ENCODE measurements at regions not wholly inside any gene's neighbourhood (a gene's known extent, or its start where the extent isn't known, plus 50 kb on each side); places are given as distances from the start of the nearest gene placed in this dataset.

GRCh38 chr1:78755986-78756385, 106.4 kb downstream of the IFI44 start:
- CTCF ChIA-PET: no interaction called here
- Histone ChIP-seq H3K27ac (ENCODE audit: insufficient read depth in 1 of 2, low read depth in 1 of 2, low read length in 2 of 2, poor library complexity in 1 of 2, severe bottlenecking in 2 of 2) (no peak overlapping the region), H3K36me3 (ENCODE audit: control insufficient read depth in 4 of 4, insufficient read depth in 4 of 4, low read length in 3 of 4) (no peaks in the 10 kb centered on the region), H3K4me1 (ENCODE audit: control extremely low read depth in 1 of 4, control insufficient read depth in 4 of 4, insufficient read depth in 4 of 4, low read length in 3 of 4) (no peaks in the 10 kb centered on the region), H3K27me3 (replicated peaks in 2 of 5; ENCODE audit: control insufficient read depth in 4 of 5, insufficient read depth in 5 of 5, low read length in 4 of 5) (no peaks in the 10 kb centered on the region), H3K9me3 (ENCODE audit: control extremely low read depth in 1 of 5, control insufficient read depth in 4 of 5, insufficient read depth in 2 of 5, low read depth in 1 of 5, low read length in 4 of 5) (peaks cover 0 to 1% (median 0%) of the 10 kb centered on the region in 5 experiments), H3K4me3 (ENCODE audit: control insufficient read depth in 1 of 7, extremely low read depth in 1 of 7, insufficient read depth in 4 of 7, low read depth in 2 of 7, low read length in 6 of 7) (no peak overlapping the region)
- POLR2A ChIA-PET: no interaction called here
- DNase-seq: no peak

GRCh38 chr1:78758506-78758905, 108.9 kb downstream of the IFI44 start:
- Histone ChIP-seq H3K27ac (ENCODE audit: insufficient read depth in 1 of 2, low read depth in 1 of 2, low read length in 2 of 2, poor library complexity in 1 of 2, severe bottlenecking in 2 of 2) (no peak overlapping the region), H3K36me3 (ENCODE audit: control insufficient read depth in 4 of 4, insufficient read depth in 4 of 4, low read length in 3 of 4) (no peaks in the 10 kb centered on the region), H3K27me3 (replicated peaks in 2 of 5; ENCODE audit: control insufficient read depth in 4 of 5, insufficient read depth in 5 of 5, low read length in 4 of 5) (no peaks in the 10 kb centered on the region), H3K4me3 (ENCODE audit: control insufficient read depth in 1 of 7, extremely low read depth in 1 of 7, insufficient read depth in 4 of 7, low read depth in 2 of 7, low read length in 6 of 7) (no peak overlapping the region), H3K4me1 (ENCODE audit: control extremely low read depth in 1 of 4, control insufficient read depth in 4 of 4, insufficient read depth in 4 of 4, low read length in 3 of 4) (no peaks in the 10 kb centered on the region), H3K9me3 (ENCODE audit: control extremely low read depth in 1 of 5, control insufficient read depth in 4 of 5, insufficient read depth in 2 of 5, low read depth in 1 of 5, low read length in 4 of 5) (peaks cover 0 to 1% (median 0%) of the 10 kb centered on the region in 5 experiments)
- WGBS (ENCODE audit: insufficient coverage): 100% methylated on average over 1 of the region's 4 CpGs
- ChIA-PET CTCF (no interaction called here), POLR2A (no interaction called here)
- DNase-seq: no peak

GRCh38 chr1:78759881-78760280, 110.2 kb downstream of the IFI44 start:
- POLR2A ChIA-PET: no interaction called here

DNA sequence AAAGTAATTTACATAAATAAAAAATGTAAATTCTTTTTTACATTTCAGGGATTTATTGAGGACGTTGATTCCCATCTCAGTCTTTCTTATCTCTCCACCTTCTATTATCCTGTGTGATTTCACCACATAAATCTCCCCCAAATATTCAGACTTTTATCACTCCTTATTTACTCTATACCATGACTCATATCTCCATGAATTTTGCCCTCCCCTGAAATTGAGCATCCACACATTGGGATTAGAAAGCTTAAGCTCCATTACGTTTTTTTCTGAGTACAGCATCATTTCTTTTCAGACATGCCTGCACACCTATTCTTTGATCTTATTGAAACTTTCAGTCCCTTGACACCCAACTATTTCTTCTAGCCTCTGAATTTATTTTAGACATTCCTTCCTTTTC, 111.2 kb downstream of the IFI44 start:
- Histone ChIP-seq H3K36me3 (ENCODE audit: control insufficient read depth in 4 of 4, insufficient read depth in 4 of 4, low read length in 3 of 4) (no peaks in the 10 kb centered on the region), H3K27ac (ENCODE audit: insufficient read depth in 1 of 2, low read depth in 1 of 2, low read length in 2 of 2, poor library complexity in 1 of 2, severe bottlenecking in 2 of 2) (no peak overlapping the region), H3K4me3 (ENCODE audit: control insufficient read depth in 1 of 7, extremely low read depth in 1 of 7, insufficient read depth in 4 of 7, low read depth in 2 of 7, low read length in 6 of 7) (no peak overlapping the region), H3K4me1 (ENCODE audit: control extremely low read depth in 1 of 4, control insufficient read depth in 4 of 4, insufficient read depth in 4 of 4, low read length in 3 of 4) (no peaks in the 10 kb centered on the region), H3K27me3 (replicated peaks in 2 of 5; ENCODE audit: control insufficient read depth in 4 of 5, insufficient read depth in 5 of 5, low read length in 4 of 5) (no peaks in the 10 kb centered on the region), H3K9me3 (ENCODE audit: control extremely low read depth in 1 of 5, control insufficient read depth in 4 of 5, insufficient read depth in 2 of 5, low read depth in 1 of 5, low read length in 4 of 5) (peaks cover 0 to 3% (median 0%) of the 10 kb centered on the region in 5 experiments)
- WGBS (ENCODE audit: insufficient coverage): 89% methylated on average over 2 of the region's 2 CpGs
- DNase-seq: no peak
- ChIA-PET CTCF (no interaction called here), POLR2A (no interaction called here)

More at GRCh38 chr1:78759881-78760280, 110.2 kb downstream of the IFI44 start:
- Histone ChIP-seq H3K4me3 (ENCODE audit: control insufficient read depth in 1 of 7, extremely low read depth in 1 of 7, insufficient read depth in 4 of 7, low read depth in 2 of 7, low read length in 6 of 7) (no peak overlapping the region), H3K27ac (ENCODE audit: insufficient read depth in 1 of 2, low read depth in 1 of 2, low read length in 2 of 2, poor library complexity in 1 of 2, severe bottlenecking in 2 of 2) (no peak overlapping the region), H3K4me1 (ENCODE audit: control extremely low read depth in 1 of 4, control insufficient read depth in 4 of 4, insufficient read depth in 4 of 4, low read length in 3 of 4) (no peaks in the 10 kb centered on the region), H3K36me3 (ENCODE audit: control insufficient read depth in 4 of 4, insufficient read depth in 4 of 4, low read length in 3 of 4) (no peaks in the 10 kb centered on the region), H3K27me3 (replicated peaks in 2 of 5; ENCODE audit: control insufficient read depth in 4 of 5, insufficient read depth in 5 of 5, low read length in 4 of 5) (no peaks in the 10 kb centered on the region), H3K9me3 (ENCODE audit: control extremely low read depth in 1 of 5, control insufficient read depth in 4 of 5, insufficient read depth in 2 of 5, low read depth in 1 of 5, low read length in 4 of 5) (peaks cover 0 to 1% (median 0%) of the 10 kb centered on the region in 5 experiments)
- CTCF ChIA-PET: no interaction called here
- WGBS (ENCODE audit: insufficient coverage): no CpG with 5 or more reads among the region's 3 CpGs
- DNase-seq: no peak

- no peak overlapping the region for H3K27ac ChIP-seq (ENCODE audit: insufficient read depth in 1 of 2, low read depth in 1 of 2, low read length in 2 of 2, poor library complexity in 1 of 2, severe bottlenecking in 2 of 2)
- H3K4me3 ChIP-seq (ENCODE audit: control insufficient read depth in 1 of 7, extremely low read depth in 1 of 7, insufficient read depth in 4 of 7, low read depth in 2 of 7, low read length in 6 of 7): no peak overlapping the region
- no peaks in the 10 kb centered on the region for H3K4me1 ChIP-seq (ENCODE audit: control extremely low read depth in 1 of 4, control insufficient read depth in 4 of 4, insufficient read depth in 4 of 4, low read length in 3 of 4)
- WGBS (ENCODE audit: insufficient coverage): no CpG with 5 or more reads among the region's 4 CpGs
- H3K36me3 ChIP-seq (ENCODE audit: control insufficient read depth in 4 of 4, insufficient read depth in 4 of 4, low read length in 3 of 4): no peaks in the 10 kb centered on the region
- ChIA-PET CTCF (no interaction called here), POLR2A (no interaction called here)
- H3K9me3 ChIP-seq (ENCODE audit: control extremely low read depth in 1 of 5, control insufficient read depth in 4 of 5, insufficient read depth in 2 of 5, low read depth in 1 of 5, low read length in 4 of 5): peaks cover 0 to 6% (median 0%) of the 10 kb centered on the region in 5 experiments
- no peak for DNase-seq
- H3K27me3 ChIP-seq (replicated peaks in 2 of 5; ENCODE audit: control insufficient read depth in 4 of 5, insufficient read depth in 5 of 5, low read length in 4 of 5): no peaks in the 10 kb centered on the region
Observed at GRCh38 chr1:78762113-78762512, 112.5 kb downstream of the IFI44 start.

GRCh38 chr1:78765489-78765888, 115.9 kb downstream of the IFI44 start:
- no peaks in the 10 kb centered on the region for H3K4me1 ChIP-seq (ENCODE audit: control extremely low read depth in 1 of 4, control insufficient read depth in 4 of 4, insufficient read depth in 4 of 4, low read length in 3 of 4)
- no peak overlapping the region for H3K27ac ChIP-seq (ENCODE audit: insufficient read depth in 1 of 2, low read depth in 1 of 2, low read length in 2 of 2, poor library complexity in 1 of 2, severe bottlenecking in 2 of 2)
- H3K9me3 ChIP-seq (ENCODE audit: control extremely low read depth in 1 of 5, control insufficient read depth in 4 of 5, insufficient read depth in 2 of 5, low read depth in 1 of 5, low read length in 4 of 5): peaks cover 0 to 6% (median 1%) of the 10 kb centered on the region in 5 experiments
- ChIA-PET CTCF (no interaction called here), POLR2A (no interaction called here)
- WGBS (ENCODE audit: insufficient coverage): 86% methylated on average over 1 of the region's 3 CpGs
- no peak overlapping the region for H3K4me3 ChIP-seq (ENCODE audit: control insufficient read depth in 1 of 7, extremely low read depth in 1 of 7, insufficient read depth in 4 of 7, low read depth in 2 of 7, low read length in 6 of 7)
- DNase-seq: no peak
- no peaks in the 10 kb centered on the region for H3K27me3 ChIP-seq (replicated peaks in 2 of 5; ENCODE audit: control insufficient read depth in 4 of 5, insufficient read depth in 5 of 5, low read length in 4 of 5)
- no peaks in the 10 kb centered on the region for H3K36me3 ChIP-seq (ENCODE audit: control insufficient read depth in 4 of 4, insufficient read depth in 4 of 4, low read length in 3 of 4)

DNA sequence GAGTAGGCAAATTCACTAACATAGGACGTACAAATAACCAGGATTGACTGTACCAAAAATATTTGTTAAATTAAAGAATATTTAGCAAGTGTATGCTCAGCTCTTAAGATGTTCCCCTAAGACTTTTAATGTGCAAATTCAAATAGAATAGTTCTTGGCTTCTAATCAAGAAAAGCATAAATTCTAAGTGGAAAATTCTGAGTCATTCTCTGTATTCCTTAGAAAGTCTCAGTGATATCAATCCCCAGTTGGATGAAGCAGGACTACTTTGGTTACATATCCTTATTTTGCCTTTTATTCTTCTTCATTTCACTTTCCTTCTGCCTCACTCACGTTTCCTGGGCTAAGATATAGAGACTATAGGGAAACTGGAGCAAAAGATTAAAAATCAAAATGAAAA, 130.2 kb downstream of the IFI44 start:
- CTCF ChIA-PET: no interaction called here
- WGBS (ENCODE audit: insufficient coverage): no CpG with 5 or more reads among the region's 2 CpGs

More for the DNA sequence above, 130.2 kb downstream of the IFI44 start:
- no peak for DNase-seq
- H3K9me3 ChIP-seq (ENCODE audit: control extremely low read depth in 1 of 5, control insufficient read depth in 4 of 5, insufficient read depth in 2 of 5, low read depth in 1 of 5, low read length in 4 of 5): no peaks in the 10 kb centered on the region
- POLR2A ChIA-PET: no interaction called here
- H3K4me3 ChIP-seq (ENCODE audit: control insufficient read depth in 1 of 7, extremely low read depth in 1 of 7, insufficient read depth in 4 of 7, low read depth in 2 of 7, low read length in 6 of 7): no peak overlapping the region
- no peaks in the 10 kb centered on the region for H3K4me1 ChIP-seq (ENCODE audit: control extremely low read depth in 1 of 4, control insufficient read depth in 4 of 4, insufficient read depth in 4 of 4, low read length in 3 of 4)
- H3K36me3 ChIP-seq (ENCODE audit: control insufficient read depth in 4 of 4, insufficient read depth in 4 of 4, low read length in 3 of 4): no peaks in the 10 kb centered on the region
- H3K27me3 ChIP-seq (replicated peaks in 2 of 5; ENCODE audit: control insufficient read depth in 4 of 5, insufficient read depth in 5 of 5, low read length in 4 of 5): no peaks in the 10 kb centered on the region
- no peak overlapping the region for H3K27ac ChIP-seq (ENCODE audit: insufficient read depth in 1 of 2, low read depth in 1 of 2, low read length in 2 of 2, poor library complexity in 1 of 2, severe bottlenecking in 2 of 2)

Measured in common myeloid progenitor, CD34-positive (primary cell).